PFSK-1 (cell line): ENCODE measurements at regions not wholly inside any gene's neighbourhood (a gene's known extent, or its start where the extent isn't known, plus 50 kb on each side); places are given as distances from the start of the nearest gene placed in this dataset.

Experiments
- FOXP2 ChIP-seq: optimal IDR thresholded peaks from 2 replicates; pipeline ENCODE3; 2011; ENCODE audit warnings: borderline replicate concordance, control low read depth, inconsistent platforms; ENCODE audit not compliant: insufficient read depth; ENCODE audit errors: extremely low read length, extremely low read depth
- POLR2AphosphoS5 ChIP-seq: IDR thresholded peaks from 2 replicates; pipeline ENCODE4 v1.6.1; 2012; ENCODE audit warnings: low read depth, mild to moderate bottlenecking, control low read depth, low read length, moderate library complexity
- REST ChIP-seq, 2 experiments: IDR thresholded peaks; 2 replicates each; pipeline versions ENCODE4 v1.6.1 to v1.8.0; 2011 to 2012; ENCODE audit warnings: low read depth in 2 of 2, low read length in 2 of 2, control low read depth in 1 of 2, inconsistent platforms in 1 of 2, mild to moderate bottlenecking in 1 of 2, moderate library complexity in 1 of 2; ENCODE audit not compliant: insufficient read depth in 1 of 2
- SIN3A ChIP-seq: IDR thresholded peaks from 2 replicates; pipeline ENCODE4 v1.6.1; 2012; ENCODE audit warnings: mild to moderate bottlenecking, low read length, moderate library complexity, borderline replicate concordance; ENCODE audit not compliant: insufficient read depth
- TAF1 ChIP-seq: IDR thresholded peaks from 2 replicates; pipeline ENCODE4 v1.6.1; 2012; ENCODE audit warnings: low read length, control low read depth, borderline replicate concordance; ENCODE audit not compliant: insufficient read depth

- TF ChIP-seq REST (IDR thresholded peaks at IDR 0.05; ENCODE audit: insufficient read depth in 1 of 2, low read depth in 2 of 2, low read length in 2 of 2) (no peak), SIN3A (no peak), TAF1 (no peak), FOXP2 (no peak), POLR2AphosphoS5 (no peak)
Measured at GRCh38 chr13:90321281-90321931, 1026.1 kb upstream of the MIR17HG start.

- TF ChIP-seq SIN3A (no peak), REST (IDR thresholded peaks at IDR 0.05; ENCODE audit: insufficient read depth in 1 of 2, low read depth in 2 of 2, low read length in 2 of 2) (no peak), TAF1 (no peak), POLR2AphosphoS5 (no peak), FOXP2 (no peak)
Measured at GRCh38 chr13:90329641-90330040, 1017.8 kb upstream of the MIR17HG start.

- TF ChIP-seq FOXP2 (no peak), POLR2AphosphoS5 (no peak), REST (IDR thresholded peaks at IDR 0.05; ENCODE audit: insufficient read depth in 1 of 2, low read depth in 2 of 2, low read length in 2 of 2) (no peak), SIN3A (no peak), TAF1 (no peak)
Measured at GRCh38 chr13:90331974-90332373, 1015.5 kb upstream of the MIR17HG start.

- TF ChIP-seq FOXP2 (no peak), REST (IDR thresholded peaks at IDR 0.05; ENCODE audit: insufficient read depth in 1 of 2, low read depth in 2 of 2, low read length in 2 of 2) (no peak), POLR2AphosphoS5 (no peak), SIN3A (no peak), TAF1 (no peak)
Measured at GRCh38 chr13:90336507-90336906, 1011.0 kb upstream of the MIR17HG start.

GRCh38 chr13:90352763-90353162, 994.7 kb upstream of the MIR17HG start:
- TF ChIP-seq TAF1 (no peak), FOXP2 (no peak), POLR2AphosphoS5 (no peak), REST (IDR thresholded peaks at IDR 0.05; ENCODE audit: insufficient read depth in 1 of 2, low read depth in 2 of 2, low read length in 2 of 2) (no peak), SIN3A (no peak)
